ENCODE measurements at regions not wholly inside any gene's neighbourhood (a gene's known extent, or its start where the extent isn't known, plus 50 kb on each side); places are given as distances from the start of the nearest gene placed in this dataset.
A peak's percentile ranks its signal among the peaks of the same experiment; 100 is the strongest.

DNA sequence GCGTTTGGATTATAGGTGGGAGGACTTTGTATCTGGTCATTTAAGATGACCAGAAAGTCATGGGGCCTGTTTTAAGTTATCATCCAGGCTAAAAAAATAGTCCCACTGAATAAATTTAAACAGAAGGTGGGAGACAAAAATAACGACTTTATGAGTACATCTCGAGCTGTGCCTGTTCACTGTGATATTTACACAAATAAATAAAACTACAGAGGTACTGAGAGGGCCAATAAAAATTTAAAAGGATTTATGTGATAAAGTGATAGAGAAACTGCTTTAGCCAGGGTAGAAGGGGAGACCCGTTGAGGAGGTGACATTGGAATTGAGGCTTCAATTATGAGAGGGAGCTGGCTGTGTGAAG lies 53.4 kb upstream of the PMEPA1 start:
- WGBS (ENCODE audit: missing lambda C conversion rate): 76% methylated on average over 4 of the region's 4 CpGs
- Histone ChIP-seq H3K27ac (peak overlapping the region; percentile 13 to 63; a peak in 3 of 6 replicates), H3K4me3 (no peak overlapping the region), H3K9me3 (peaks cover 13% of the 10 kb centered on the region), H3K4me2 (no peak overlapping the region), H3K4me1 (peaks cover 10% of the 10 kb centered on the region; the same call in 2 of the 3 replicates)
- POLR2A ChIA-PET: no interaction called here
- DNase-seq (ENCODE audit: low read depth in 1 of 2, low spot score in 1 of 2) (no peak), ATAC-seq (no peak), FAIRE-seq (no peak)
- TF ChIP-seq, protein P1, sequence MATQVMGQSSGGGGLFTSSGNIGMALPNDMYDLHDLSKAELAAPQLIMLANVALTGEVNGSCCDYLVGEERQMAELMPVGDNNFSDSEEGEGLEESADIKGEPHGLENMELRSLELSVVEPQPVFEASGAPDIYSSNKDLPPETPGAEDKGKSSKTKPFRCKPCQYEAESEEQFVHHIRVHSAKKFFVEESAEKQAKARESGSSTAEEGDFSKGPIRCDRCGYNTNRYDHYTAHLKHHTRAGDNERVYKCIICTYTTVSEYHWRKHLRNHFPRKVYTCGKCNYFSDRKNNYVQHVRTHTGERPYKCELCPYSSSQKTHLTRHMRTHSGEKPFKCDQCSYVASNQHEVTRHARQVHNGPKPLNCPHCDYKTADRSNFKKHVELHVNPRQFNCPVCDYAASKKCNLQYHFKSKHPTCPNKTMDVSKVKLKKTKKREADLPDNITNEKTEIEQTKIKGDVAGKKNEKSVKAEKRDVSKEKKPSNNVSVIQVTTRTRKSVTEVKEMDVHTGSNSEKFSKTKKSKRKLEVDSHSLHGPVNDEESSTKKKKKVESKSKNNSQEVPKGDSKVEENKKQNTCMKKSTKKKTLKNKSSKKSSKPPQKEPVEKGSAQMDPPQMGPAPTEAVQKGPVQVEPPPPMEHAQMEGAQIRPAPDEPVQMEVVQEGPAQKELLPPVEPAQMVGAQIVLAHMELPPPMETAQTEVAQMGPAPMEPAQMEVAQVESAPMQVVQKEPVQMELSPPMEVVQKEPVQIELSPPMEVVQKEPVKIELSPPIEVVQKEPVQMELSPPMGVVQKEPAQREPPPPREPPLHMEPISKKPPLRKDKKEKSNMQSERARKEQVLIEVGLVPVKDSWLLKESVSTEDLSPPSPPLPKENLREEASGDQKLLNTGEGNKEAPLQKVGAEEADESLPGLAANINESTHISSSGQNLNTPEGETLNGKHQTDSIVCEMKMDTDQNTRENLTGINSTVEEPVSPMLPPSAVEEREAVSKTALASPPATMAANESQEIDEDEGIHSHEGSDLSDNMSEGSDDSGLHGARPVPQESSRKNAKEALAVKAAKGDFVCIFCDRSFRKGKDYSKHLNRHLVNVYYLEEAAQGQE (IDR thresholded peaks at IDR 0.05): no peak
- TF ChIP-seq PHF8 (IDR thresholded peaks at IDR 0.05; ENCODE audit: borderline replicate concordance, low read depth): no peak
- no peak for TF ChIP-seq ELK1 (IDR thresholded peaks at IDR 0.05; ENCODE audit: low read depth, low read length)
- no peak for TF ChIP-seq FOSL2 (IDR thresholded peaks at IDR 0.05)
- no peak for TF ChIP-seq FOSL2 (CRISPR knock-in tag; IDR thresholded peaks at IDR 0.05)
- no peak for TF ChIP-seq ATOH8 (CRISPR knock-in tag; IDR thresholded peaks at IDR 0.05; ENCODE audit: low read depth)
- TF ChIP-seq RFX5 (IDR thresholded peaks at IDR 0.05): no peak
- no peak for TF ChIP-seq CEBPB (IDR thresholded peaks at IDR 0.05)
- no peak for TF ChIP-seq ZNF302 (CRISPR knock-in tag; IDR thresholded peaks at IDR 0.05)
- no peak for TF ChIP-seq HES2 (IDR thresholded peaks at IDR 0.05)
- no peak for TF ChIP-seq RAD21 (conservative IDR thresholded peaks at IDR 0.05 in 1 of 2, IDR thresholded peaks at IDR 0.05 in 1 of 2)
- no peak for TF ChIP-seq NPAS2 (CRISPR knock-in tag; IDR thresholded peaks at IDR 0.05; ENCODE audit: borderline replicate concordance)
- no peak for TF ChIP-seq EHF (CRISPR knock-in tag; IDR thresholded peaks at IDR 0.05)
- no peak for TF ChIP-seq RCOR1 (IDR thresholded peaks at IDR 0.05; ENCODE audit: low read depth, low read length)
- no peak for TF ChIP-seq GATA3 (IDR thresholded peaks at IDR 0.05; ENCODE audit: borderline replicate concordance)
- TF ChIP-seq PBX3 (IDR thresholded peaks at IDR 0.05): no peak
- TF ChIP-seq FOSB (CRISPR knock-in tag; IDR thresholded peaks at IDR 0.05): no peak
- TF ChIP-seq RNF2 (IDR thresholded peaks at IDR 0.05; ENCODE audit: borderline replicate concordance, low read depth): no peak
- no peak for TF ChIP-seq TP53 (CRISPR knock-in tag; IDR thresholded peaks at IDR 0.05)
- CTCF ChIA-PET: interaction anchor here (0.7 to 1.1 kb wide), 2 partner anchors 9 to 51 kb away, joined by 3 to 5 read pairs; no protein-coding TSS in a partner anchor

Measured in A549 (cell line).